SK-MEL-5 (cell line): ENCODE measurements at regions not wholly inside any gene's neighbourhood (a gene's known extent, or its start where the extent isn't known, plus 50 kb on each side); places are given as distances from the start of the nearest gene placed in this dataset.

Experiments used
- DNase-seq: peaks from one replicate; pipeline ENCODE4 v3.0.0-alpha.2; 2016; ENCODE audit warnings: low read depth, low spot score
- in situ Hi-C: cut with HindIII; loops from 2 replicates; pipeline ENCODE4 v1.10.0; 2016; ENCODE audit warnings: low sequenced_read_pairs, high pct_unique_total_duplicates, low pct_unique_long_range_greater_than_20kb

DNA sequence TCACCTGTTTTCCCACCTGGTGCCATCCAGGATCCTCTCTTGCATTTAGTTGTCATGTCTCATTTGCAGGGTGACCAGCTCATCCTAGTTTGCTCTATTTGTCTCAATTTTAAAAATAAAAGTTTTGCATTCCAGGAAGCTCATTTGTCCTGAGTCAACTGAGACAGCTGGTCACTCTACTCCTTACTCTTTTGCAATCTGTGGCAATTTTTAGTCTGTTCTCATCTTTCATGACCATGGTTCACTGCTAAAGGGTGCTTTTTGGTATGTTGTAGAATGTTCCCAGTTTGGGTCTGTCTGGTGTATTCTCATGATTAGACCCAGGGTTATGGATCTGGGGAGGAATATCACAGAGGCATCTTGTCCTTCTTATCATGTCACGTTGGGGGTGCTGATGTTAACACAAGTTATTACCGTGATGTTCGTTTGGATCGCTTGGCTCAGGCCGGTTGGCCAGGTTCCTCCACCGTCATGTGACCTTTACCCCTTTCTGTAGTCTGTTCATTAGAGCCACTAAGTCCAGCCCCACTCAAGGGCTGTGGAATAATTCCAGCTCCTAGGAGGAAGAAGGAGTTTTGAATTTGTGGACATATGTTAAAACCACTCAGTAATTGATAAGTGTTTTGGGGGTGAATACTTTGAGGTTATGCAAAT is 103.3 kb upstream of the IGFBP3 start:
- in situ Hi-C loops, result no loop called here
- DNase-seq, result no peak

DNA sequence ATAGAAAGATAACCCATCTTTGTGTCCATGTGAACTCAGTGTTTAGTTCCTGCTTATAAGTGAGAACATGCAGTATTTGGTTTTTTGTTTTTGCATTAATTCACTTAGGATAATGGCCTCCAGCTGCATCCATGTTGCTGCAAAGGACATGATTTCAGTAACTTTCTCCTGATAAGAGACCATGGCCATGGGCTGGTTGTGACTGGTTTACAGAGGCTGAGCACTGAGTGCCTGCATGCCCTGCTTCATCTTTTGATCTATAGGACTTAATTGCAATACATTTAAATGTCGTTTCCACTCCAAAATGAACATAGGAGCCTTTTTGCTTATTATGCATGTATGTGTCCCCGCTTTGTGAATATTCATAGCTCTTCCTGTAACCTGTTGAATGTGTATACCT is 101.3 kb upstream of the IGFBP3 start:
- no peak for DNase-seq
- in situ Hi-C loops, result no loop called here

DNA sequence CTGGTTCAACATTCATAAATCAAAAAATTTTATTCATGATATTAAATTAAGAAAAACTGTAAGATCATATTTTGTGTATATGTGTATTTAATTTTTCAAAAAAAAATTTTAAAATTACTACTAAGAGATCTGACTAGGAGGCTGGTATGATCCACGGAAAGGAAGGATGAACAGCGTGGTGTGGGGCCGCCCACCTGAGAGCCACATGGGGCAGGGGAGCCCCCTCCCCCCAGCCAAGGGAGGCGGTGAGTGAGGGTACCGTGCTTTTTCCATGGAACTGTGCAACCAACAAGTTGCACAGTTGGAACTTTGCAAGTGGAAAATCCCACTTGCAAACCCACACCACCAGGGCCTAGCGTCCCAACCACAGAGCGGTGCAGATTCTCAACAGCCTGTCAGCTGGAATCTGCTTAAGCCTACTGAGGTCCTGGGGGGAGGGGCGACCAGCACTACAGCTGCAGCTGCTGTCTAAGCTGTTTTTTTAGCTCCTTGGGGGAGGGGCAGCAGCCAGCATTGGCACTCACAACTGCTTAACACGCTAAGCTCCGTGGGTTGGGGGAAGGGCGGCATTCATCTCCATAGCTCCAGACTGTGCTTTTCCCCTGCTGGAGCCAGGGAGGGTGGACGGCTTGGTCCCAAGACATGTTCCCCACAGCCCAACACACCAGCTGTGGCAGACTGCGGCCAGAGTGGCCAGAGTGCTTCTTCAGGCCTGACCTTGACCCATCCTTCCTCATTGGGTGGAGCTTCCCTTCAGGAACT is 94.2 kb upstream of the IGFBP3 start:
- DNase-seq, result no peak
- in situ Hi-C loops, result no loop called here

DNA sequence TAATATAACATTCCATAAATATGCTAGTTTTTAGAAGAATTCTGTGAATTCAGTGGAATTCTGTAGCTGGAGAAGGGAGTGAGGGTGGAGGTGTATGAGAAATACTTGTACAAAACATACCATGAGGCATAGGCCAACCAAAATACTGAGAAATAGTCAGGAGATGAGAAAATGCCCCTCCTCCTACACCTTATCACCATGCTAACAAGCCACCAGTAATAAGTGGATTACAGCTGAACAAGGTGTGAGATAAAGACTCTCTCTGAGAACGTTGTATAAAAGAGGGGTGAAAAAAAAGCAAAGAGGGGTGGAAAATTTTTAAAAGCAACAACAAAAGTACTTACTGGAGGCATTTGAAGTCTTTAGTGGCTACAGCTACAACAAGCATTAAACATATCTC is 90.4 kb upstream of the IGFBP3 start:
- in situ Hi-C loops, result no loop called here
- DNase-seq, result no peak

DNA sequence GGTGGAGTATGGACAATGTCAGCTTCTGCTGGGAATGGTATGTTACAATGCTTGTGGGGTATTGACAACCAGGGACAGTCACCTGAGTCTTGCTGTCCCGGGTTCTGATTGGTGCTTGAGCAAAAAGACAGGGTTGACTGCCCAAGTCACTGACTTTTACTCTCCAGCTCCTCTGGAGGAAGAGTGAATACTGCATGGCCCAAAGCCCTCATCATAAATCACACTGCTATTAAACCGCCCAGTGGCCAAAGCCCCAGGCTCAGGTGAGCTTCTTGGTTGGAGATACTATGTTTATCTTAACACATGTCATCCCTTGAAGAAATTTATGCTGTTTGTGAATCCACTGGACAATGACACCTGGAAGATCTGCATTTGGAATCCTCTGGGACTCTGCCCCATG is 90.0 kb upstream of the IGFBP3 start:
- no peak for DNase-seq
- in situ Hi-C loops, result no loop called here

DNA sequence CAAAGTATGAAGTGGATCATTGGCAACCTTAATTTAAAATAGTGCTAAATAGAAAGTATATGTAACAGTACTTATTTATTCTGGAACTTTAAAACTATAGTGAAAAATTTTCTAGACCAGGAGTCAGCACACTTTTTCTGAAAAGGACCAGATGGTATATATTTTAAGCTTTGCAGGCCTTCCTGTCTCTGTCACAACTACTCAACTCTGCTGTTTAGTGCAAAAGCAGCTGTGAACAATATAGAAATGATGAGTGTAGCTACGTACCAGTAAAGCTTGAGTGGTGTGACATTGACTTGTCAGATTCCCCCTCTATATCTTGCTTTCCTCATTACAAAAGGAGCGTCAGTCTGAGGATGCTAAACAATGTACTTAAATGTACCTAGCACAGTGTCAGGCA is 88.1 kb upstream of the IGFBP3 start:
- no peak for DNase-seq
- in situ Hi-C loops, result no loop called here

DNA sequence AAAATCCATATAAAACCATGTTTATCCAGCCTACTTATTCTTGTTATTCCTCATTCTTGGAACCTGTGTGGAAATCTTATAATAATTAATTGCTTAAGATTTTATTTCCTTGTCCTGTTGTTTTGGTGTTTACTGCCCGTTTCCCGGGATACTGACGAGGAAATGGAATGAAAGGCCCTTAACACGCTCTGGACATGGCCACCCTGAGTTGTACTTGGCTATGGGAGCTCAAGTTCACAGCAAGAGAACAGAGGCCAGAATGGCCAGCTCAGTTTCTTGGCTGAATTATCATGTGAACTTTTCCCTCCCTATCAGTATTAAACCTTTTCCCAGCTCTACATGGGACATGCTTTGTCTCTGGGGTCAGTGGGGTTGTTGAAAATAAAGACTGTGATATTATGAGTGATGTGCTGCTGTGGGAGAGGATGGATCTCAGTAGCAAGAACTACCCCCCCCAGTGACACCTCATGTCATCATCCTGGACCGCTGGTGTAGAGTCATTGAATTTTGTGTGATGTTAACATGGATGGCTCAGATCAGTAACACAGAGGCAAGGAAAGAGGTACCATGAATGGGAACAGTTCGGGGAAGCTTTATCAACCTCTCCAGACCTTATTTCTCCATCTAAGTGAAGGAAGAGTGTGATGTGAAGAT is 87.0 kb upstream of the IGFBP3 start:
- in situ Hi-C loops, result no loop called here
- no peak for DNase-seq

DNA sequence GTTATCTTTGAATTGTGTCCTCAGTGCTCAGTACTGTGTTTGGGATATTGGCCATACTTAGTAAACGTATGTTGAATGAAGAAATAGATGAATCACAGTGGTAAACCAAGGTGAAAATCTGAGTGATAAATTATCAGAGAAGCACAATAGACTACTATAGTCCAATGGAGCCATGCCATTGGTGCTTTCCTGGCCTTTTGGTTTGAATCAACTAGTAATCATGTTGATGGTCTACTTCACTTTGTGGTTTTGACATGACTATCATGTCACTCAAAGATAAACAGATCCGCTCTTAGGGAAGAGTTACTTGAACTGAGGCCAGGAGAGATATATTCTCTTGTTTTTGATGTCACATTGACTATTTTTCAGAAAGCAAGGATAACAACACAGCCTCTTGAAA is 86.1 kb upstream of the IGFBP3 start:
- DNase-seq, result no peak
- in situ Hi-C loops, result no loop called here

DNA sequence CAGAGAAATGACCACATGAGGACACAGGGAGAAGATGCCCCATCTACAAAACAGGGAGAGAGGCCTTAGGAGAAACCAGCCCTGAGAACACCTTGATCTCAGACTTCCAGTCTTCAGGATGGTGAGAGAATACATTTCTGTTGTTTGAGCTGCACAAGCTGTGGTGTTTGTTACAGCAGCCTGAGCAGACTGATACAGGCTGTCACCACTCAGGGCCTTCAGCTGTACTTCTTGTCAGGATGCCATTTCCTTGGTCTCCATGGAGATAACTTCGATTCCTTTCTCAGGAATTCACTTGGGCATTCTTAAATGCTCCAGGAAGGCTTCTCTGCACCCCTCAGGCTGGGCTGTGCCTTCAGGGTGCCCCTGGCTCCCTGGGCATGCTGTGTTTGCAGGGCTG is 85.7 kb upstream of the IGFBP3 start:
- in situ Hi-C loops, result no loop called here
- no peak for DNase-seq

DNA sequence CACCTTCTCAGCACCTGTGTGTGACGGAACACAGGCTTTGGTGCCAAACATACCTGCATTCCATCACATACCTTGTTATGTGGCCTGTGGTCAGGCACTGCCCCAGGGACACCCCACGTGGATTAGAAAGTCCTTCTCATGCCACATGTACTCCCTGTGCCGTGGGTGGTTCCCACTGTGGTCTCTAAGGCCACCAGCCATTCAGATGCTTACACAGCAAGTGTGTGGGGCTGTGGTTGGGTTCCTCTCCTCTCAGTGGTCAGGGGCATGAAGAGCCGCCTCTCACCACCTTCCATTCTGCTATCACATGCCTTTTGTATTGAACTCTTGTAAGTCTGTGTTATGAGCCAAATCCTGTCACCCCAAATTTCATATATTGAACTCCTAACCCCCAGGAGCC is 85.1 kb upstream of the IGFBP3 start:
- in situ Hi-C loops, result no loop called here
- DNase-seq, result no peak

DNA sequence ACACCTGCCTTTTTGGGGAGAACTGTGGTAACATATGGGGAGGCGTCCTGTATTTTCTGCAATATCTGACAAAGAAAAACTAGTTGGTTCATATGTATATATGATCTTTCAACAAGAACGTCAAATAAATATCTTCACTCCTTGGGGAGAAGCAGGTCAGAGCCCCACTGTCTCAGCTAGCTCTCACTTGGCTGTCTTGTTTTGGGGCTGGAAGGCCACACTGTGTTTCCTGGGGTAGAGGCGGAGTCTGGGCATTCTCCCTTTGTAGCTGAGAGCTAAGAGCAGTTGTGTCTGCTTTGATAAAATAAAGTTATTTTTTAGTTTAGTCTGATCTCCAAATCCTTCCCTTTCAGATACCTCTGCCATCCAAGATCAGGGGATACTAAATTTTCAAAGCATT is 83.9 kb upstream of the IGFBP3 start:
- in situ Hi-C loops, result no loop called here

DNA sequence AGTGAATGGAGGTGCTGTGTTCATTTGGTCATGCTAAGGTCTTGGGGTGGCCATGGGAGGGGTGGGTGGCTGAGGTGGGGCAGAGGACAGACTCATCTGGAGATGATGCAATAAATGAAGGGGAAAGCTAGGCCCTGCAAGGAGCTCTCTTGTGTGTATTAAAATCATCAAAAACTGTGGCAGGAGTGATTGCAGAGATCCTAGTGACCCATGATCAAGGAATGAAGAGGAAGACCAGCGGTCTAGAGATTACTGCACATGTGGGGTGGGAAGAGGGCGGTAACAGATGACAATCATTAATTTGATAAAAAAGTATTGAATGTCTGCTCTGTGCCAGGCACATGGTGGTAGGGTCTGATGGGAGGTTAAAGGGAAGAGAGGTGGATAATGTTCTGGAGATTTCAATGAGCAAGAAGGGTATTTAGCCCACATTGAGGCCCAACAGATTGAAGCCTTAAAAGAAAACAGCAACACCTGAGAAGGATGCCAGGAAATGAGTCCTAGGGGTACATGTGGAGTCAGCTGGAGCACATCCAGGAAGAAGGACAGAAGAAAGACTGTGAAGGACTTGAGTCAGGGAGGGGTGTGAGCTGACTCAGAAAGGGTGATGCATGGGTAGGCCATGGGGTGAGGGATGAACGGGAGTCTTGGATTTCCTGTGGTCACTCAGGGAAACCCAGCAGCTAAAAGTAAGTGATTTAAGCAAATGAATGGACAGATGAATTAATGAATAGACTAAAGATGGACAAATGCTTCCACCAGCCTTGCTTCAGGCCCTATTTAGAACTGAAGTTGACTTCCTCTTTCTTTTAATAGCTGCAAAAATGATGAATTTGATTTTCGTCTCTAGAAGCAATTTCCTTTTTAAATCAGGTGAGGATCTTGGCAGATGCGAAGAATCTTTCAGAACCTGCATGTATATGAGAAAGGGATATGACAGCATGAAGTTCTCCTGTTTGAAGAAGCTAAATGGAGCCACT is 83.1 kb upstream of the IGFBP3 start:
- in situ Hi-C loops, result no loop called here
- no peak for DNase-seq

More for the DNA sequence above, 83.9 kb upstream of the IGFBP3 start:
- no peak for DNase-seq

DNA sequence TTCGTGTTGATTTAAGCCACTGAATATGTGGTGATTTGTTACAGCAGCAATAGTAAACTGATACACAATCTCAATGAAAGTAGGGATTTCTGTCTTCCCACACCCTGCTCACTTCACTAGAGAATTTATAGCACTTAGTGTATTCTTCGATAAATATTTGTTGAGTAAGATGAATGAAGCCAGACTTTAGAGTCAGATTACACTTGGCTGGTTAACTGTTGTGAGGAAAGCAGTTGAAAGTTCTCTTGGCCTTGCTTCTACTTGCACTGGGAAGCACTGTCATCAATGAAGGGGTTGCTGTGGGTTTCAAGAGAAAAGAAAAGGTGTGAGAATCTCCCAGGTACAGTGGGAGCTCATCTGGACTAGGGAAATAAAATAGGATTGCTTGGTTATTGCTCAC is 82.1 kb upstream of the IGFBP3 start:
- in situ Hi-C loops, result no loop called here
- DNase-seq, result no peak

DNA sequence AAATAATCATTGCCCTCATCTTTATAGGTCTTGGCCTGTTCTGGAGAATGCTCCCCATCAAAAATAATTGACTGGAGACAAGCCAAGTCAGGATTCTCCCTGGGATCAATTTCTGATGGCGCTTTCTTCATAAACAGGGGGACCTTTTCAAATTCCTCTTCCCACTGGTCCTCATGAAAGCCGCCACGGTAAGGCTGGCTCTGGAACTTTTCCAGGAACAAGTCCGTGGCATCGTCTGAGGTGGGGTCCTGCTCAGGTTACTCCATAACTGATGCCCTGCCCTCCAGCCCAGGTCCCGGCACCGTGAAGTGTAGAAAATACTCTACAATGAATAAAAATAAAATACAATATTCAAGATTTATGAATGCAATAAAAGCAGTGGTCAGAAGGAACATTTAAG is 79.4 kb upstream of the IGFBP3 start:
- DNase-seq, result no peak
- in situ Hi-C loops, result no loop called here

DNA sequence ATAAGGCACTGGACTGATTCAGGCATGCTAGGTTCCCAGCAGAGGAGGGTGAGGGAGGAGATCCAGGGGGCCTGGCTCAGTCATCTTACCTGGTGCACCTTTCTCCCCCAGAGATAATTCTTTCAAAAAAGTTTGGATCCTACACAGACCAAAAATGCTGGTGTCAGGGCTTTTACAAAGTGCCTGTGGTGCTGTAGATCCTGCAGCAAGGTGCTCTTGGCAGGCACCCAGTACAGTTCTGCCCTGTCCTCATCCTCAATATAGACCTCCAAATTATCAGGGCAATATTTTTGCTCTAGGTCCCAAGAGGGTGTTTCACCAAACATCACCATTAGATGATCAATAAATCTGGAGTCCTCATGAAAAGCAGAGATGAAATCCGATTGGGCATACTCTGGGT is 78.5 kb upstream of the IGFBP3 start:
- in situ Hi-C loops, result no loop called here

DNA sequence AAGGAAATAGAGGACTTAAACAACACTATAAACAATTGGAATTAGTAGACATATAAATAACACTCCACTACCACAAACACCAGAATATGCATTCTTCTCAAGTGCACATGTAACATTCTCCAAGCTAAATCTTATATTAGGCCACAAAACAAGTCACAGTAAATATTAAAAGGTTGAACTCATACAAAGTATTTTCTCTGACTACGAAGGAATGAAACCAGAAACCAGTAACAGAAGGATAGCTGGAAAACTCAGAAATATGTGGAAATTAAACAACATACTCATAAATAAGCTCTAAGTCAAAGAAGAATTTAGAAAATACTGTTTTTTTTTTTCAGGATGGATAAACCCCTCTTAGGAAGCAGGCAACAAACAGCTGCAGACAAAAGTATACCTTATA is 77.4 kb upstream of the IGFBP3 start:
- in situ Hi-C loops, result no loop called here
- DNase-seq, result no peak

More for the DNA sequence above, 78.5 kb upstream of the IGFBP3 start:
- DNase-seq, result no peak

DNA sequence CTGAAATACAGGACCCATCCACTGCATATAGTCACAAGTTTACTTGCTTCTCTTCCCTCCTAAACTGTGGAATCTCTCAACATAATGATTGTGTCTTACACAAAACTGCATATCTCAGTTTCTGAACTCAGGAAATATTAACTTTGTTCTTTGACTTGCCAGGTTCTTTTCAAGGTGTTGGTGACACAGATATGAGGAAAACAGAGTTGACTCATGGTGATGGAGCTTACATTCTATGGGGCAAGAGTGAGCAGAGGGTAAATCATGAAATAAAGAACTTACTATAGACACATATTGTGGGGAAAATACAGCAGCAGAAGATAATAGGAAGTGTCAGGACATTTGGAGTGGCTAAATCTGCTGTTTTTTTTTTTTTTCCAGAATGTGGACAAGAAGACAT is 72.5 kb upstream of the IGFBP3 start:
- no peak for DNase-seq
- in situ Hi-C loops, result no loop called here

DNA sequence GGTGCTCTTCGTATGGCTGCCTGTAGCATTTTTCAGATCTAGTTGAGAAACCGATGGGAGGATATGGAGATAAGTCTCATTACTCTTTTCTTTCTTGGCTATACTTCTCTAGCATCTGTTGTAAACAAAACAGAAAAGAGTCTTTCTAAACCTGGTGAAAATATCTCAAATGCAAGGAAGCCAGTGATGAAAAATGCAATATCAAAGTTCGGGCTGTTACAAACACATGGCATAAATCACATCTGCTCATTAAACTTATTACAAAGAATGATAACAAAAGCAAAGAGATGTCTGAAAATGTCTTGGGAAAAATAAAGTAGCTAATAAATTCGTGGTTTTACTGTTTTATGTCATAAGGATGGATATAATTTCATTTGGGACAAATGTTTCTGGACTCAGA is 71.8 kb upstream of the IGFBP3 start:
- in situ Hi-C loops, result no loop called here

More for the DNA sequence above, 71.8 kb upstream of the IGFBP3 start:
- no peak for DNase-seq
